Endodermal cell (in vitro differentiated cells): ENCODE measurements at regions not wholly inside any gene's neighbourhood (a gene's known extent, or its start where the extent isn't known, plus 50 kb on each side); places are given as distances from the start of the nearest gene placed in this dataset.
"Not testable (repeated sequence)": the region's sequence is repeated elsewhere in the genome, so short reads cannot be mapped to it uniquely, and the experiment has no call there.

Experiments
- DNase-seq: peaks from one replicate; pipeline ENCODE4 v3.0.0-alpha.2; 2017
- H3K27ac ChIP-seq: 2 replicates; pipeline ENCODE4 v1.5.1; 2013; ENCODE audit warnings: mild to moderate bottlenecking, low read depth, low read length, moderate library complexity
- H3K27me3 ChIP-seq: 2 replicates; pipeline ENCODE4 v1.6.1; 2013; ENCODE audit warnings: mild to moderate bottlenecking, low read length, moderate library complexity; ENCODE audit not compliant: insufficient read depth, control insufficient read depth, poor library complexity, severe bottlenecking
- H3K36me3 ChIP-seq: 2 replicates; pipeline ENCODE4 v1.7.0; 2013; ENCODE audit warnings: mild to moderate bottlenecking, low read length, moderate library complexity; ENCODE audit not compliant: control insufficient read depth, insufficient read depth
- H3K4me1 ChIP-seq: one replicate; pipeline ENCODE4 v1.7.0; 2013; ENCODE audit warnings: low read length; ENCODE audit not compliant: control insufficient read depth, insufficient read depth
- H3K4me3 ChIP-seq: 2 replicates; pipeline ENCODE4 v1.5.1; 2013; ENCODE audit warnings: mild to moderate bottlenecking, low read length, moderate library complexity
- H3K9ac ChIP-seq: 2 replicates; pipeline ENCODE4 v1.6.1; 2013; ENCODE audit warnings: mild to moderate bottlenecking, low read length, moderate library complexity; ENCODE audit not compliant: poor library complexity, severe bottlenecking; ENCODE audit errors: extremely low read depth
- H3K9me3 ChIP-seq: 2 replicates; pipeline ENCODE4 v1.6.1; 2013; ENCODE audit warnings: mild to moderate bottlenecking, low read length, moderate library complexity; ENCODE audit not compliant: control insufficient read depth
- H3K27ac Mint-ChIP-seq: 2 replicates; pipeline ENCODE4 v1.8.0; 2020; ENCODE audit warnings: mixed read lengths
- H3K27me3 Mint-ChIP-seq: 2 replicates; pipeline ENCODE4 v1.8.0; 2021; ENCODE audit warnings: mild to moderate bottlenecking, mixed read lengths; ENCODE audit not compliant: insufficient read depth
- H3K36me3 Mint-ChIP-seq: 2 replicates; pipeline ENCODE4 v1.8.0; 2020; ENCODE audit warnings: low read depth, mixed read lengths
- H3K4me1 Mint-ChIP-seq: 2 replicates; pipeline ENCODE4 v1.8.0; 2020; ENCODE audit warnings: mixed read lengths
- H3K4me3 Mint-ChIP-seq: 2 replicates; pipeline ENCODE4 v1.8.0; 2020; ENCODE audit warnings: mild to moderate bottlenecking, moderate library complexity, mixed read lengths
- H3K9me3 Mint-ChIP-seq: 2 replicates; pipeline ENCODE4 v1.8.0; 2020; ENCODE audit warnings: mild to moderate bottlenecking, mixed read lengths
- CTCF ChIP-seq: fragments of 200-600 bp; sonication (generic); conservative IDR thresholded peaks from 2 replicates; pipeline ENCODE4 v1.5.0; 2021; ENCODE audit warnings: antibody characterized with exemption, mild to moderate bottlenecking
- WGBS, 2 experiments: methylation state at CpG; one replicate each; pipeline versions ENCODE4 v1.1.5 to v1.1.7; 2013; ENCODE audit warnings: missing lambda C conversion rate in 2 of 2, mixed read lengths in 1 of 2; ENCODE audit not compliant: insufficient coverage in 1 of 2, insufficient read length in 1 of 2; 5-methylcytosine and 5-hydroxymethylcytosine counted together

GRCh38 chr18:70808481-70809056 lies 519.7 kb downstream of the SOCS6 start:
- H3K9ac ChIP-seq = no peak overlapping the region
- peaks cover 5% of the 10 kb centered on the region for H3K4me1 Mint-ChIP-seq
- WGBS, 2 experiments = 67 to 77% methylated on average over 3 to 8 of the region's 8 CpGs

GRCh38 chr18:70781860-70782453 lies 493.1 kb downstream of the SOCS6 start:
- TF ChIP-seq CTCF = peak; percentile 91
- no peaks in the 10 kb centered on the region for H3K4me1 Mint-ChIP-seq
- no peak overlapping the region for H3K4me3 Mint-ChIP-seq
- peaks cover 42% of the 10 kb centered on the region for H3K9me3 ChIP-seq
- H3K9me3 Mint-ChIP-seq = no peaks in the 10 kb centered on the region
- no peak overlapping the region for H3K27ac ChIP-seq
- H3K36me3 Mint-ChIP-seq = no peaks in the 10 kb centered on the region
- peak; percentile 92 for DNase-seq
- no peak overlapping the region for H3K27ac Mint-ChIP-seq
- H3K4me1 ChIP-seq = no peaks in the 10 kb centered on the region
- H3K36me3 ChIP-seq = no peaks in the 10 kb centered on the region
- no peak overlapping the region for H3K4me3 ChIP-seq
- no peak overlapping the region for H3K9ac ChIP-seq
- H3K27me3 Mint-ChIP-seq = peaks cover 3% of the 10 kb centered on the region
- WGBS, 2 experiments = 23 to 27% methylated on average over 8 of the region's 8 CpGs
- H3K27me3 ChIP-seq = no peaks in the 10 kb centered on the region

More at GRCh38 chr18:70808481-70809056, 519.7 kb downstream of the SOCS6 start:
- Histone ChIP-seq H3K4me3 (no peak overlapping the region), H3K27ac (no peak overlapping the region), H3K36me3 (no peaks in the 10 kb centered on the region), H3K4me1 (no peaks in the 10 kb centered on the region), H3K9me3 (peaks cover 84% of the 10 kb centered on the region), H3K27me3 (no peaks in the 10 kb centered on the region)
- H3K4me3 Mint-ChIP-seq = no peak overlapping the region
- no peak for DNase-seq
- no peak for TF ChIP-seq CTCF
- H3K9me3 Mint-ChIP-seq = no peaks in the 10 kb centered on the region
- H3K27ac Mint-ChIP-seq = no peak overlapping the region
- H3K36me3 Mint-ChIP-seq = no peaks in the 10 kb centered on the region
- no peaks in the 10 kb centered on the region for H3K27me3 Mint-ChIP-seq

GRCh38 chr18:70766254-70766653 lies 477.4 kb downstream of the SOCS6 start:
- not testable (repeated sequence) for H3K4me1 ChIP-seq, H3K4me3 ChIP-seq, H3K27me3 ChIP-seq, H3K9me3 Mint-ChIP-seq, H3K36me3 Mint-ChIP-seq, H3K27ac Mint-ChIP-seq, H3K4me1 Mint-ChIP-seq, H3K9ac ChIP-seq, DNase-seq, H3K36me3 ChIP-seq, H3K4me3 Mint-ChIP-seq, H3K27ac ChIP-seq, H3K27me3 Mint-ChIP-seq
- WGBS, 2 experiments = 82 to 86% methylated on average over 3 of the region's 3 CpGs
- peaks cover 26% of the 10 kb centered on the region for H3K9me3 ChIP-seq

GRCh38 chr18:70762812-70763211 lies 474.0 kb downstream of the SOCS6 start:
- Mint-ChIP-seq H3K4me3 (no peak overlapping the region), H3K9me3 (no peaks in the 10 kb centered on the region), H3K27me3 (no peaks in the 10 kb centered on the region), H3K4me1 (no peaks in the 10 kb centered on the region), H3K36me3 (no peaks in the 10 kb centered on the region), H3K27ac (no peak overlapping the region)
- Histone ChIP-seq H3K4me3 (no peak overlapping the region), H3K27ac (no peak overlapping the region), H3K9ac (no peak overlapping the region), H3K36me3 (no peaks in the 10 kb centered on the region), H3K9me3 (peaks cover 36% of the 10 kb centered on the region), H3K27me3 (no peaks in the 10 kb centered on the region), H3K4me1 (no peaks in the 10 kb centered on the region)
- WGBS, 2 experiments = 60 to 100% methylated on average over 1 to 4 of the region's 4 CpGs
- TF ChIP-seq CTCF = no peak
- no peak for DNase-seq
